ENCODE measurements at regions not wholly inside any gene's neighbourhood (a gene's known extent, or its start where the extent isn't known, plus 50 kb on each side); places are given as distances from the start of the nearest gene placed in this dataset.

DNA sequence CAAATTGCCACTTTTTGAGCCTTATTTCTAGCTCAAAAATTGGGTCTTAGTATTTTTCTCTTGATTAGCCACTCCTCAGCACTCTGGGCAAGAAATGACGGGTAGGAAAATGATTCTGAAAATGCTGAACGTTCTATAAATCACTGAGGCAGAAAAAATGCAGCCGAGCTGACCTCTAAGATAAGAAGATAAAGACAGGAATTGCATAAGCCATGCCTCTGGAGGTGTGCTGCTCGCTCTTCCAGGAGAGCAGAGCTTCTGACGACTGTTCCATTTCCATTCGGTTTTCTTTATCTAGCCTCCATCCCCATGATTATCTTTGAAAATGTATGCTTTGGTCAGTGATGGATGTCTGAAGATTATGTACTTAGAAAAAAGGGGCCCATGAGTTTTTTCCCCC lies 558.8 kb upstream of the ADAMTS9 start:
- no peak for DNase-seq (ENCODE audit: low spot score in 2 of 2, unreplicated experiment in 2 of 2)
- H3K27ac Mint-ChIP-seq = peak overlapping the region; percentile 86
- peaks cover 33% of the 10 kb centered on the region for H3K4me1 Mint-ChIP-seq
- H3K4me3 Mint-ChIP-seq = no peak overlapping the region
- TF ChIP-seq, protein P1, sequence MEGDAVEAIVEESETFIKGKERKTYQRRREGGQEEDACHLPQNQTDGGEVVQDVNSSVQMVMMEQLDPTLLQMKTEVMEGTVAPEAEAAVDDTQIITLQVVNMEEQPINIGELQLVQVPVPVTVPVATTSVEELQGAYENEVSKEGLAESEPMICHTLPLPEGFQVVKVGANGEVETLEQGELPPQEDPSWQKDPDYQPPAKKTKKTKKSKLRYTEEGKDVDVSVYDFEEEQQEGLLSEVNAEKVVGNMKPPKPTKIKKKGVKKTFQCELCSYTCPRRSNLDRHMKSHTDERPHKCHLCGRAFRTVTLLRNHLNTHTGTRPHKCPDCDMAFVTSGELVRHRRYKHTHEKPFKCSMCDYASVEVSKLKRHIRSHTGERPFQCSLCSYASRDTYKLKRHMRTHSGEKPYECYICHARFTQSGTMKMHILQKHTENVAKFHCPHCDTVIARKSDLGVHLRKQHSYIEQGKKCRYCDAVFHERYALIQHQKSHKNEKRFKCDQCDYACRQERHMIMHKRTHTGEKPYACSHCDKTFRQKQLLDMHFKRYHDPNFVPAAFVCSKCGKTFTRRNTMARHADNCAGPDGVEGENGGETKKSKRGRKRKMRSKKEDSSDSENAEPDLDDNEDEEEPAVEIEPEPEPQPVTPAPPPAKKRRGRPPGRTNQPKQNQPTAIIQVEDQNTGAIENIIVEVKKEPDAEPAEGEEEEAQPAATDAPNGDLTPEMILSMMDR (IDR thresholded peaks at IDR 0.05; ENCODE audit: unreplicated experiment) = no peak
- peaks cover 10% of the 10 kb centered on the region for H3K9me3 Mint-ChIP-seq
- no peaks in the 10 kb centered on the region for H3K27me3 Mint-ChIP-seq (ENCODE audit: low read depth)
- H3K36me3 Mint-ChIP-seq = no peaks in the 10 kb centered on the region

DNA sequence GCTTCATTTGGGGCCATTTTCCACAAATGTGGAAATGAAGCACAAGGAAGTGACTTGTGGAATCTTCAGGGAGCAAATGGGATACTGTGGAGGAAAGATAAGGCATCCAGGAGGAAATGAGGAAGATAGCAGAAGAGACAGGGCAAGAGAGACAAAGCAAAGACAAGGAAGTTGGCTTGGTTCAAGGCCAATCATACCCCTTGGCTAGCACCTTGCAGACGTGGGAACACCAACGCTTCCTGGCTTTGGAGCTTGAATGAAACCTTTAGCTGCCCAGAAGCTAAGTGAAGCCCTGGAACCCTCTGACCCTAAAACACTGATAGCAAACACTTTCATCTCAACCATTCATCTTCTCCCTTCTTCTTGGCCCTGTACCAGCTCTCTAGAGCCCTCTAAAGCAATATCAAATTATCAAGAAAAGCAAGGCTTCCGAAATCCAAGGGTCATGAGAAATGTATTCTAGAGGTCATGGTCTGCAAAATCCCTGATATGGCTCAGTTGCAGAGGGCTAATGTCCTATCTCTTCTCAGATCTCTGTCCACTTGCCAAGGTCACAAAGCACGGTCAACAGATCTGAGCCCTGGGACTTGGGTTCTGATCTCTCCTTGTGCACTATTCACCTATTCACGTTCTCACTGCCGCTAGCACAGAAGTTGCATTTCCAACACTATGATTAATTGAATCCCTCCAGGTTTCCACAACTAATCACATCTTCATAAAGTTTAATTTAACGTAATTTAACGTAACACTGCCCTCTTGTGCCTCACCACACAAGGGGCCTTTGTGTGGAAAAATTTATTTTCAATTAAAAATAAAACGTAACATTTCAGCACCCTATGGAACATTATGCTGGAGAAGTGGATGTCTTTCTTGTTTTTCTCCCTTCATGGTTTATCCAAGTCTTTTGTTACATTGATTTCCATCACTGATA lies 557.6 kb upstream of the ADAMTS9 start:
- TF ChIP-seq, protein P1 (IDR thresholded peaks at IDR 0.05; ENCODE audit: unreplicated experiment) = peak; percentile 37
- Mint-ChIP-seq H3K27ac (peak overlapping the region; percentile 86), H3K27me3 (ENCODE audit: low read depth) (no peaks in the 10 kb centered on the region), H3K4me1 (peaks cover 33% of the 10 kb centered on the region), H3K36me3 (no peaks in the 10 kb centered on the region), H3K4me3 (no peak overlapping the region), H3K9me3 (peaks cover 10% of the 10 kb centered on the region)
- DNase-seq (ENCODE audit: low spot score in 2 of 2, unreplicated experiment in 2 of 2) = no peak

DNA sequence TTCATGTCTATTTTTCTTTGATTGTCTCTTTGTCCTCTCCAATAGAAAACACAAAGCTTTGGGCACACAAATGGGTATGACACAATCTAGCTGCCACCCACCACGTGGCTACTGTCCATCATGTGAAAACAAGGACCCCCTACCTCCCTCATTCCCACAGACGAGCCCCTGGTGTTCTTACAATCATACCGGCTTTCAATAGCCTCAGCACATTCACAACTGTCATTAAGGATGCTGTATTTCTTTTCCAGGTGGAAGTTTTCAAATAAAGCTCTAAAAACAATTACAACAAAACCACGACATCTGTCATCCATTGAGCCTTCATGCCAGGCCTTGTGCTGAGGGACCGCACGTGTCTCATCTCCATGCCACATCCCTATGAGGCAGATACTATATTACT lies 552.6 kb upstream of the ADAMTS9 start:
- TF ChIP-seq, protein P1 (IDR thresholded peaks at IDR 0.05; ENCODE audit: unreplicated experiment) = no peak
- H3K36me3 Mint-ChIP-seq = no peaks in the 10 kb centered on the region
- H3K9me3 Mint-ChIP-seq = peaks cover 17% of the 10 kb centered on the region

DNA sequence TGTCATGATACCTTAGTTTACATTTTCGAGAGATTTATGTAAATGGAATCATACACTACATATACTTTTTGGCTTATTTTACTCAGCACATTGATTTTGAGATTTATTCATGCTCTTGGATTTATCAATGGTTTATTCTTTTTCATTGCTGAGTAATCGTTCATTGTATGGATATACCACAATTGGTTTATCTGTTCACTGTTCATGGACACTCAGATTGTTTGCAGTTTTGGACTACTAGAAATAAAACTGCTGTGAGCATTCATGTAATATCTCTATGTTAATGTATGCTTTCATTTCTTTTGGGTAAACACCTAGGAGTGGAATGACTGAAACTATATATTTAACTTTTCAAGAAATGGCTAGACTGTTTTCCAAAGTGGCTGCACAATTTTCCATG lies 550.9 kb upstream of the ADAMTS9 start:
- no peaks in the 10 kb centered on the region for H3K36me3 Mint-ChIP-seq
- TF ChIP-seq, protein P1 (IDR thresholded peaks at IDR 0.05; ENCODE audit: unreplicated experiment) = no peak

More for the DNA sequence above, 552.6 kb upstream of the ADAMTS9 start:
- Mint-ChIP-seq H3K27ac (no peak overlapping the region), H3K4me1 (peaks cover 8% of the 10 kb centered on the region), H3K27me3 (ENCODE audit: low read depth) (no peaks in the 10 kb centered on the region), H3K4me3 (no peak overlapping the region)
- no peak for DNase-seq (ENCODE audit: low spot score in 2 of 2, unreplicated experiment in 2 of 2)

DNA sequence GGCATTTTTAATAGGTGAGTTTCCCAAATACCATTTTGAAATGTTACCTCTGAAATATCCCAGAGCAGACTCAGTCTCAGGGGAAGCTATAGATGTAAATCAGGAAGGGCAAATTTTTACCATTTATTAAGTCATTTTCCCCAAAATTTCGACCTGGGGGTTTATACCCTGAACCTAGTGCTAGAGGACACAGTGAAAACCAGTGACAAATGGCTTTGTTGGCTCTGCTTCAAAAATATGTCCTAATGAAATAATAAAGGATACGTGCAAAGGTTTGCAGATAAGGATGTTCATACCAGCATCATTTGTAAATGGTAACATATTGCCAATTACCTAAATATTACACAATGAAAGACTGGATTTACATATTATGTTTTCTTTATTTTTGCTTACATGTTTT lies 546.7 kb upstream of the ADAMTS9 start:
- no peak overlapping the region for H3K4me3 Mint-ChIP-seq
- no peak for DNase-seq (ENCODE audit: low spot score in 2 of 2, unreplicated experiment in 2 of 2)
- no peaks in the 10 kb centered on the region for H3K36me3 Mint-ChIP-seq
- TF ChIP-seq, protein P1 (IDR thresholded peaks at IDR 0.05; ENCODE audit: unreplicated experiment) = no peak
- no peaks in the 10 kb centered on the region for H3K27me3 Mint-ChIP-seq (ENCODE audit: low read depth)
- no peak overlapping the region for H3K27ac Mint-ChIP-seq
- peaks cover 7% of the 10 kb centered on the region for H3K9me3 Mint-ChIP-seq
- H3K4me1 Mint-ChIP-seq = peaks cover 17% of the 10 kb centered on the region

More for the DNA sequence above, 550.9 kb upstream of the ADAMTS9 start:
- no peaks in the 10 kb centered on the region for H3K27me3 Mint-ChIP-seq (ENCODE audit: low read depth)
- no peak for DNase-seq (ENCODE audit: low spot score in 2 of 2, unreplicated experiment in 2 of 2)
- peaks cover 5% of the 10 kb centered on the region for H3K4me1 Mint-ChIP-seq
- H3K9me3 Mint-ChIP-seq = peaks cover 17% of the 10 kb centered on the region
- no peak overlapping the region for H3K27ac Mint-ChIP-seq
- H3K4me3 Mint-ChIP-seq = no peak overlapping the region
